ENCODE measurements at regions not wholly inside any gene's neighbourhood (a gene's known extent, or its start where the extent isn't known, plus 50 kb on each side); places are given as distances from the start of the nearest gene placed in this dataset.

GRCh38 chr5:136529081-136529480, 163.7 kb upstream of the TRPC7 start:
- TF ChIP-seq CTCF (IDR thresholded peaks at IDR 0.05) (no peak), POLR2A (IDR thresholded peaks at IDR 0.05) (no peak)
